B cell (primary cell): ENCODE measurements at regions not wholly inside any gene's neighbourhood (a gene's known extent, or its start where the extent isn't known, plus 50 kb on each side); places are given as distances from the start of the nearest gene placed in this dataset.

Experiments used
- ATAC-seq: fragments of 200-7000 bp; cut with Tn5 transposase; one replicate; pipeline ENCODE4 v1.10.0; 2021; ENCODE audit warnings: low read depth, mild to moderate bottlenecking, moderate number of reproducible peaks, moderate library complexity
- CTCF ChIA-PET: fragments of 350-600 bp; sonication (Branson Sonifier 250); formaldehyde crosslinking; loops from one replicate; lab custom pipeline; 2021; ENCODE audit warnings: antibody characterized with exemption, inconsistent platforms; lab: Charles Lee
- POLR2A ChIA-PET: fragments of 350-600 bp; sonication (Branson Sonifier 250); formaldehyde crosslinking; loops from one replicate; lab custom pipeline; 2021; ENCODE audit warnings: antibody characterized with exemption; lab: Charles Lee
- DNase-seq: peaks from one replicate; pipeline ENCODE4 v3.0.0; 2013
- H2AFZ ChIP-seq: 2 replicates; pipeline ENCODE4 v1.6.1; 2012; ENCODE audit warnings: mild to moderate bottlenecking, low read depth, low read length; ENCODE audit not compliant: insufficient read depth, poor library complexity, severe bottlenecking
- H3K27ac ChIP-seq, 2 donors: 1 replicate in 1 of 2; 2 replicates in 1 of 2; pipeline ENCODE4 v1.5.1; 2012 to 2013; ENCODE audit warnings: low read length in 2 of 2, mild to moderate bottlenecking in 2 of 2, moderate library complexity in 1 of 2
- H3K27me3 ChIP-seq, 4 experiments: fragments of 200-600 bp in 1 of 4; sonication (generic) in 1 of 4; replicated peaks in 1 of 4; 1 replicate in 2 of 4; 2 replicates in 2 of 4; pipeline versions ENCODE4 v1.6.1 to v1.7.0; 2013 to 2016; ENCODE audit warnings: low read length in 3 of 4, mild to moderate bottlenecking in 2 of 4, mixed read lengths in 1 of 4, moderate library complexity in 1 of 4; ENCODE audit not compliant: insufficient read depth in 4 of 4, control insufficient read depth in 3 of 4; ENCODE audit errors: control extremely low read depth in 1 of 4
- H3K36me3 ChIP-seq, 2 experiments: replicated peaks in 1 of 2; 1 replicate in 1 of 2; 2 replicates in 1 of 2; pipeline versions ENCODE4 v1.6.1 to v1.7.1; 2013; ENCODE audit warnings: low read length in 1 of 2; ENCODE audit not compliant: insufficient read depth in 2 of 2, control insufficient read depth in 1 of 2; ENCODE audit errors: control extremely low read depth in 1 of 2, extremely low read depth in 1 of 2
- H3K4me1 ChIP-seq, 2 donors: fragments of 200-600 bp in 1 of 2; sonication (generic) in 1 of 2; 1 replicate in 1 of 2; 2 replicates in 1 of 2; pipeline versions ENCODE4 v1.5.1 to v1.6.1; 2013 to 2017; ENCODE audit warnings: low read length in 2 of 2; ENCODE audit not compliant: control insufficient read depth in 2 of 2, insufficient read depth in 2 of 2
- H3K4me2 ChIP-seq: replicated peaks from 2 replicates; pipeline ENCODE3; 2012; ENCODE audit warnings: mild to moderate bottlenecking, low read depth, low read length; ENCODE audit not compliant: poor library complexity, severe bottlenecking
- H3K4me3 ChIP-seq, 5 experiments: fragments of 200-600 bp in 1 of 5; sonication (generic) in 1 of 5; 1 replicate in 3 of 5; 2 replicates in 2 of 5; pipeline versions ENCODE4 v1.5.1 to v1.7.0; 2011 to 2016; ENCODE audit warnings: low read length in 4 of 5, mild to moderate bottlenecking in 4 of 5, low read depth in 2 of 5, control low read depth in 1 of 5, moderate library complexity in 1 of 5; ENCODE audit not compliant: insufficient read depth in 1 of 5; ENCODE audit errors: control extremely low read depth in 1 of 5, extremely low read depth in 1 of 5
- H3K79me2 ChIP-seq: fragments of 200-600 bp; sonication (generic); one replicate; pipeline ENCODE4 v1.6.0; 2016; ENCODE audit warnings: low read length; ENCODE audit not compliant: control insufficient read depth, insufficient read depth
- H3K9ac ChIP-seq: fragments of 200-600 bp; sonication (generic); 2 replicates; pipeline ENCODE4 v1.6.1; 2017; ENCODE audit warnings: mild to moderate bottlenecking, low read length, moderate library complexity
- H3K9me3 ChIP-seq, 3 donors: one replicate each; pipeline versions ENCODE4 v1.6.1 to v1.7.1; 2013; ENCODE audit warnings: low read length in 2 of 3; ENCODE audit not compliant: control insufficient read depth in 2 of 3, insufficient read depth in 1 of 3; ENCODE audit errors: control extremely low read depth in 1 of 3
- H4K20me1 ChIP-seq: 2 replicates; pipeline ENCODE4 v1.6.0; 2012; ENCODE audit warnings: mild to moderate bottlenecking, low read length; ENCODE audit not compliant: insufficient read depth, control insufficient read depth, poor library complexity, severe bottlenecking
- H3K27ac Mint-ChIP-seq: one replicate; pipeline ENCODE4 v1.8.0; 2021; ENCODE audit warnings: mixed read lengths
- H3K27me3 Mint-ChIP-seq: one replicate; pipeline ENCODE4 v1.8.0; 2021; ENCODE audit warnings: mixed read lengths
- H3K4me1 Mint-ChIP-seq: one replicate; pipeline ENCODE4 v1.8.0; 2021; ENCODE audit warnings: mixed read lengths
- H3K4me3 Mint-ChIP-seq: one replicate; pipeline ENCODE4 v1.8.0; 2021; ENCODE audit warnings: mixed read lengths
- H3K9me3 Mint-ChIP-seq: one replicate; pipeline ENCODE4 v1.8.0; 2022; ENCODE audit warnings: mixed read lengths; ENCODE audit not compliant: insufficient read depth
- CTCF ChIP-seq: fragments of 200-600 bp; IDR thresholded peaks from one replicate; pipeline ENCODE4 v1.8.0; 2022; ENCODE audit warnings: antibody characterized with exemption, mild to moderate bottlenecking
- EZH2 ChIP-seq: IDR thresholded peaks from 2 replicates; pipeline ENCODE4 v1.6.1; 2012; ENCODE audit warnings: borderline replicate concordance, low read depth, mild to moderate bottlenecking, moderate library complexity, low read length; ENCODE audit not compliant: insufficient read depth, poor library complexity, severe bottlenecking
- WGBS: methylation state at CpG from one replicate; pipeline ENCODE4 v1.1.5; 2013; ENCODE audit warnings: missing lambda C conversion rate; ENCODE audit not compliant: insufficient coverage; 5-methylcytosine and 5-hydroxymethylcytosine counted together
- intact Hi-C: fragments of 100-400 bp; cut with micrococcal nuclease; formaldehyde crosslinking; loops from one replicate; pipeline ENCODE4 v1.10.0; 2022

- H3K4me1 ChIP-seq = no peaks in the 10 kb centered on the region
- H3K27me3 ChIP-seq = no peaks in the 10 kb centered on the region
- H3K4me2 ChIP-seq = no peak overlapping the region
- no peak overlapping the region for H3K9ac ChIP-seq
- H3K27ac ChIP-seq = no peak overlapping the region
- H2AFZ ChIP-seq = no peak overlapping the region
- no peaks in the 10 kb centered on the region for H3K36me3 ChIP-seq
- Mint-ChIP-seq H3K4me3 (no peak overlapping the region), H3K9me3 (no peaks in the 10 kb centered on the region), H3K27ac (no peak overlapping the region), H3K27me3 (peaks cover 16% of the 10 kb centered on the region), H3K4me1 (no peaks in the 10 kb centered on the region)
- no peaks in the 10 kb centered on the region for H4K20me1 ChIP-seq
- CTCF ChIA-PET = no interaction called here
- POLR2A ChIA-PET = no interaction called here
- WGBS = no CpG with 5 or more reads among the region's 3 CpGs
- no peak for DNase-seq
- TF ChIP-seq CTCF (no peak), EZH2 (no peak)
- H3K4me3 ChIP-seq = no peak overlapping the region
- no peak for ATAC-seq
- H3K79me2 ChIP-seq = no peaks in the 10 kb centered on the region
- H3K9me3 ChIP-seq = no peaks in the 10 kb centered on the region
- intact Hi-C loops = no loop called here
Measured at GRCh38 chr16:26554030-26554429, 512.7 kb upstream of the C16orf82 start.

GRCh38 chr16:26561303-26561702, 505.4 kb upstream of the C16orf82 start:
- no peaks in the 10 kb centered on the region for H3K27me3 ChIP-seq
- intact Hi-C loops = no loop called here
- H4K20me1 ChIP-seq = no peaks in the 10 kb centered on the region
- no peak for ATAC-seq
- H3K27ac ChIP-seq = no peak overlapping the region
- TF ChIP-seq EZH2 (no peak), CTCF (no peak)
- ChIA-PET POLR2A (no interaction called here), CTCF (no interaction called here)
- no peak overlapping the region for H3K4me3 ChIP-seq
- no peaks in the 10 kb centered on the region for H3K36me3 ChIP-seq
- 78% methylated on average over 4 of the region's 6 CpGs for WGBS
- DNase-seq = no peak
- Mint-ChIP-seq H3K27me3 (peaks cover 21% of the 10 kb centered on the region), H3K9me3 (no peaks in the 10 kb centered on the region), H3K4me1 (no peaks in the 10 kb centered on the region), H3K27ac (no peak overlapping the region), H3K4me3 (no peak overlapping the region)
- H3K4me1 ChIP-seq = no peaks in the 10 kb centered on the region
- H3K9me3 ChIP-seq = no peaks in the 10 kb centered on the region
- no peaks in the 10 kb centered on the region for H3K79me2 ChIP-seq
- H3K9ac ChIP-seq = no peak overlapping the region
- no peak overlapping the region for H2AFZ ChIP-seq
- no peak overlapping the region for H3K4me2 ChIP-seq
